B cell (primary cell): ENCODE measurements at regions not wholly inside any gene's neighbourhood (a gene's known extent, or its start where the extent isn't known, plus 50 kb on each side); places are given as distances from the start of the nearest gene placed in this dataset.

Source experiments
- ATAC-seq: fragments of 200-7000 bp; cut with Tn5 transposase; one replicate; pipeline ENCODE4 v1.10.0; 2021; ENCODE audit warnings: low read depth, mild to moderate bottlenecking, moderate number of reproducible peaks, moderate library complexity
- CTCF ChIA-PET: fragments of 350-600 bp; sonication (Branson Sonifier 250); formaldehyde crosslinking; loops from one replicate; lab custom pipeline; 2021; ENCODE audit warnings: antibody characterized with exemption, inconsistent platforms; lab: Charles Lee
- POLR2A ChIA-PET: fragments of 350-600 bp; sonication (Branson Sonifier 250); formaldehyde crosslinking; loops from one replicate; lab custom pipeline; 2021; ENCODE audit warnings: antibody characterized with exemption; lab: Charles Lee
- DNase-seq: peaks from one replicate; pipeline ENCODE4 v3.0.0; 2013
- H2AFZ ChIP-seq: 2 replicates; pipeline ENCODE4 v1.6.1; 2012; ENCODE audit warnings: mild to moderate bottlenecking, low read depth, low read length; ENCODE audit not compliant: insufficient read depth, poor library complexity, severe bottlenecking
- H3K27ac ChIP-seq, 2 donors: 1 replicate in 1 of 2; 2 replicates in 1 of 2; pipeline ENCODE4 v1.5.1; 2012 to 2013; ENCODE audit warnings: low read length in 2 of 2, mild to moderate bottlenecking in 2 of 2, moderate library complexity in 1 of 2
- H3K27me3 ChIP-seq, 4 experiments: fragments of 200-600 bp in 1 of 4; sonication (generic) in 1 of 4; replicated peaks in 1 of 4; 1 replicate in 2 of 4; 2 replicates in 2 of 4; pipeline versions ENCODE4 v1.6.1 to v1.7.0; 2013 to 2016; ENCODE audit warnings: low read length in 3 of 4, mild to moderate bottlenecking in 2 of 4, mixed read lengths in 1 of 4, moderate library complexity in 1 of 4; ENCODE audit not compliant: insufficient read depth in 4 of 4, control insufficient read depth in 3 of 4; ENCODE audit errors: control extremely low read depth in 1 of 4
- H3K36me3 ChIP-seq, 2 experiments: replicated peaks in 1 of 2; 1 replicate in 1 of 2; 2 replicates in 1 of 2; pipeline versions ENCODE4 v1.6.1 to v1.7.1; 2013; ENCODE audit warnings: low read length in 1 of 2; ENCODE audit not compliant: insufficient read depth in 2 of 2, control insufficient read depth in 1 of 2; ENCODE audit errors: control extremely low read depth in 1 of 2, extremely low read depth in 1 of 2
- H3K4me1 ChIP-seq, 2 donors: fragments of 200-600 bp in 1 of 2; sonication (generic) in 1 of 2; 1 replicate in 1 of 2; 2 replicates in 1 of 2; pipeline versions ENCODE4 v1.5.1 to v1.6.1; 2013 to 2017; ENCODE audit warnings: low read length in 2 of 2; ENCODE audit not compliant: control insufficient read depth in 2 of 2, insufficient read depth in 2 of 2
- H3K4me2 ChIP-seq: replicated peaks from 2 replicates; pipeline ENCODE3; 2012; ENCODE audit warnings: mild to moderate bottlenecking, low read depth, low read length; ENCODE audit not compliant: poor library complexity, severe bottlenecking
- H3K4me3 ChIP-seq, 5 experiments: fragments of 200-600 bp in 1 of 5; sonication (generic) in 1 of 5; 1 replicate in 3 of 5; 2 replicates in 2 of 5; pipeline versions ENCODE4 v1.5.1 to v1.7.0; 2011 to 2016; ENCODE audit warnings: low read length in 4 of 5, mild to moderate bottlenecking in 4 of 5, low read depth in 2 of 5, control low read depth in 1 of 5, moderate library complexity in 1 of 5; ENCODE audit not compliant: insufficient read depth in 1 of 5; ENCODE audit errors: control extremely low read depth in 1 of 5, extremely low read depth in 1 of 5
- H3K79me2 ChIP-seq: fragments of 200-600 bp; sonication (generic); one replicate; pipeline ENCODE4 v1.6.0; 2016; ENCODE audit warnings: low read length; ENCODE audit not compliant: control insufficient read depth, insufficient read depth
- H3K9ac ChIP-seq: fragments of 200-600 bp; sonication (generic); 2 replicates; pipeline ENCODE4 v1.6.1; 2017; ENCODE audit warnings: mild to moderate bottlenecking, low read length, moderate library complexity
- H3K9me3 ChIP-seq, 3 donors: one replicate each; pipeline versions ENCODE4 v1.6.1 to v1.7.1; 2013; ENCODE audit warnings: low read length in 2 of 3; ENCODE audit not compliant: control insufficient read depth in 2 of 3, insufficient read depth in 1 of 3; ENCODE audit errors: control extremely low read depth in 1 of 3
- H4K20me1 ChIP-seq: 2 replicates; pipeline ENCODE4 v1.6.0; 2012; ENCODE audit warnings: mild to moderate bottlenecking, low read length; ENCODE audit not compliant: insufficient read depth, control insufficient read depth, poor library complexity, severe bottlenecking
- H3K27ac Mint-ChIP-seq: one replicate; pipeline ENCODE4 v1.8.0; 2021; ENCODE audit warnings: mixed read lengths
- H3K27me3 Mint-ChIP-seq: one replicate; pipeline ENCODE4 v1.8.0; 2021; ENCODE audit warnings: mixed read lengths
- H3K4me1 Mint-ChIP-seq: one replicate; pipeline ENCODE4 v1.8.0; 2021; ENCODE audit warnings: mixed read lengths
- H3K4me3 Mint-ChIP-seq: one replicate; pipeline ENCODE4 v1.8.0; 2021; ENCODE audit warnings: mixed read lengths
- H3K9me3 Mint-ChIP-seq: one replicate; pipeline ENCODE4 v1.8.0; 2022; ENCODE audit warnings: mixed read lengths; ENCODE audit not compliant: insufficient read depth
- EZH2 ChIP-seq: IDR thresholded peaks from 2 replicates; pipeline ENCODE4 v1.6.1; 2012; ENCODE audit warnings: borderline replicate concordance, low read depth, mild to moderate bottlenecking, moderate library complexity, low read length; ENCODE audit not compliant: insufficient read depth, poor library complexity, severe bottlenecking
- WGBS: methylation state at CpG from one replicate; pipeline ENCODE4 v1.1.5; 2013; ENCODE audit warnings: missing lambda C conversion rate; ENCODE audit not compliant: insufficient coverage; 5-methylcytosine and 5-hydroxymethylcytosine counted together
- intact Hi-C: fragments of 100-400 bp; cut with micrococcal nuclease; formaldehyde crosslinking; loops from one replicate; pipeline ENCODE4 v1.10.0; 2022
- TF ChIP-seq, protein P1 (sequence below): fragments of 200-600 bp; IDR thresholded peaks from one replicate; pipeline ENCODE4 v1.8.0; 2022; ENCODE audit warnings: antibody characterized with exemption, mild to moderate bottlenecking

DNA sequence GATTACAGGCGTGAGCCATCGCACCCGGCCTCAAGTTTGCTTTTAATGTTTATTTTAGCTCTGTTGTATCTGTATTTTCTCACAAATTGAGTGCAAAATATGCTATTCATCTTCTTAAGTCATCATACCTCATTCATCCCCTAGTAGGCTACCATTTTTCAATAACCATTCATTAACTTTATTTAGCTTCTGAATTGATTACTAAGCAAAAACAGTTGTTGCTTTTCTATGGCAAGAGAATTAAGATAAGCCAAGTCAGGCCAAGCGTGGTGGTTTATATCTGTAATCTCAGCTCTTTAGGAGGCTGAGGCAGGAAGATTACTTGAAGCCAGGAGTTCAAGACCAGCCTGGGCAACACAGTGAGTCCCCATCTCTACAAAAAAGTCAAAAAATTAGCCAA, 63.3 kb upstream of the CERS6 start:
- WGBS, result 100% methylated on average over 1 of the region's 4 CpGs
- Histone ChIP-seq H2AFZ (no peak overlapping the region), H3K4me3 (no peak overlapping the region), H3K9me3 (no peaks in the 10 kb centered on the region), H3K27me3 (no peaks in the 10 kb centered on the region), H3K4me2 (no peak overlapping the region), H4K20me1 (no peaks in the 10 kb centered on the region), H3K79me2 (no peaks in the 10 kb centered on the region), H3K36me3 (no peaks in the 10 kb centered on the region), H3K4me1 (no peaks in the 10 kb centered on the region), H3K27ac (no peak overlapping the region), H3K9ac (no peak overlapping the region)
- ATAC-seq (no peak), DNase-seq (no peak)
- Mint-ChIP-seq H3K27me3 (peaks cover 5% of the 10 kb centered on the region), H3K4me1 (no peaks in the 10 kb centered on the region), H3K27ac (no peak overlapping the region), H3K9me3 (peaks cover 2% of the 10 kb centered on the region), H3K4me3 (no peak overlapping the region)
- no peak for TF ChIP-seq EZH2
- TF ChIP-seq, protein P1, sequence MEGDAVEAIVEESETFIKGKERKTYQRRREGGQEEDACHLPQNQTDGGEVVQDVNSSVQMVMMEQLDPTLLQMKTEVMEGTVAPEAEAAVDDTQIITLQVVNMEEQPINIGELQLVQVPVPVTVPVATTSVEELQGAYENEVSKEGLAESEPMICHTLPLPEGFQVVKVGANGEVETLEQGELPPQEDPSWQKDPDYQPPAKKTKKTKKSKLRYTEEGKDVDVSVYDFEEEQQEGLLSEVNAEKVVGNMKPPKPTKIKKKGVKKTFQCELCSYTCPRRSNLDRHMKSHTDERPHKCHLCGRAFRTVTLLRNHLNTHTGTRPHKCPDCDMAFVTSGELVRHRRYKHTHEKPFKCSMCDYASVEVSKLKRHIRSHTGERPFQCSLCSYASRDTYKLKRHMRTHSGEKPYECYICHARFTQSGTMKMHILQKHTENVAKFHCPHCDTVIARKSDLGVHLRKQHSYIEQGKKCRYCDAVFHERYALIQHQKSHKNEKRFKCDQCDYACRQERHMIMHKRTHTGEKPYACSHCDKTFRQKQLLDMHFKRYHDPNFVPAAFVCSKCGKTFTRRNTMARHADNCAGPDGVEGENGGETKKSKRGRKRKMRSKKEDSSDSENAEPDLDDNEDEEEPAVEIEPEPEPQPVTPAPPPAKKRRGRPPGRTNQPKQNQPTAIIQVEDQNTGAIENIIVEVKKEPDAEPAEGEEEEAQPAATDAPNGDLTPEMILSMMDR, result no peak
- intact Hi-C loops, result no loop called here
- POLR2A ChIA-PET, result no interaction called here
- CTCF ChIA-PET, result no interaction called here

DNA sequence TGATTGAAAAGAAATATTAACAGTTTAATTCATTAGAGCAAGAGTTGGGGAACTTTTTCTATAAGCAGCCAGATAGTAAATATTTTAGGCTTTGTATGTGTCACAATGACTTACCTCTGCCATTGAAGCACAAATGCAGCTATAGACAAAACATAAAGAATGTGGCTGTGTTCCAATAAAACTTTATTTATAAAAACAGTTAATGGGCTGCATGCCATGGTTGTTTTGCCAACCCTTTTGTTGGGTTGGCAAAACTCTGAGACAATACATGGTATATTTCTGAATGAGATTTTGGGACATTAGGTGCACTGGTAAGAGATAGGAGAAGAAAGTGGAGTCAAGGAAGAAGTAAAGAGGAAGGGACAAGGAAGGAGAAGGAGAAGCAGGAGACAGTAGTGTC, 61.8 kb upstream of the CERS6 start:
- H3K9me3 Mint-ChIP-seq, result peaks cover 2% of the 10 kb centered on the region

More for the DNA sequence above, 61.8 kb upstream of the CERS6 start:
- Mint-ChIP-seq H3K4me1 (no peaks in the 10 kb centered on the region), H3K27me3 (no peaks in the 10 kb centered on the region), H3K4me3 (no peak overlapping the region), H3K27ac (no peak overlapping the region)
- TF ChIP-seq, protein P1, result no peak
- no peak for TF ChIP-seq EZH2
- intact Hi-C loops, result no loop called here
- Histone ChIP-seq H3K9ac (no peak overlapping the region), H3K79me2 (no peaks in the 10 kb centered on the region), H2AFZ (no peak overlapping the region), H3K27me3 (no peaks in the 10 kb centered on the region), H3K4me2 (no peak overlapping the region), H3K27ac (no peak overlapping the region), H3K9me3 (no peaks in the 10 kb centered on the region), H3K4me3 (no peak overlapping the region), H3K4me1 (no peaks in the 10 kb centered on the region), H4K20me1 (no peaks in the 10 kb centered on the region), H3K36me3 (no peaks in the 10 kb centered on the region)
- ChIA-PET POLR2A (no interaction called here), CTCF (no interaction called here)
- no peak for ATAC-seq
- no peak for DNase-seq
